Ovary (tissue), 7 donors: ENCODE measurements at regions not wholly inside any gene's neighbourhood (a gene's known extent, or its start where the extent isn't known, plus 50 kb on each side); places are given as distances from the start of the nearest gene placed in this dataset.

Experiments used
- DNase-seq, 5 donors: peaks; one replicate each; pipeline ENCODE4 v3.0.0-alpha.2; 2019 to 2020
- H3K27ac ChIP-seq, 2 donors: fragments of 200-600 bp; one replicate each; pipeline versions ENCODE4 v1.5.1 to v1.8.0; 2019 to 2022
- H3K27me3 ChIP-seq: fragments of 200-600 bp; one replicate; pipeline ENCODE4 v1.8.0; 2022
- H3K36me3 ChIP-seq: fragments of 200-600 bp; sonication (generic); one replicate; pipeline ENCODE4 v1.5.1; 2019
- H3K4me1 ChIP-seq: one replicate; pipeline ENCODE4 v1.8.1; 2013; ENCODE audit warnings: mild to moderate bottlenecking, moderate library complexity; ENCODE audit not compliant: insufficient read depth
- H3K4me3 ChIP-seq: fragments of 200-600 bp; sonication (generic); one replicate; pipeline ENCODE4 v1.5.1; 2017
- H3K9me3 ChIP-seq, 2 donors: fragments of 200-600 bp in 1 of 2; sonication (generic) in 1 of 2; one replicate each; pipeline versions ENCODE4 v1.5.1 to v1.8.1; 2013 to 2019; ENCODE audit warnings: mild to moderate bottlenecking in 1 of 2, moderate library complexity in 1 of 2
- CTCF ChIP-seq, 3 donors: fragments of 450-650 bp in 2 of 3; fragments of 200-600 bp in 1 of 3; IDR thresholded peaks; one replicate each; pipeline versions ENCODE4 v1.5.1 to v1.8.0; 2016 to 2022; ENCODE audit warnings: antibody characterized with exemption in 3 of 3, mild to moderate bottlenecking in 1 of 3
- EP300 ChIP-seq: sonication (generic); formaldehyde crosslinking; IDR thresholded peaks from one replicate; pipeline ENCODE4 v1.6.1; 2017; ENCODE audit warnings: antibody characterized with exemption
- POLR2A ChIP-seq: fragments of 450-650 bp; IDR thresholded peaks from one replicate; pipeline ENCODE4 v1.6.1; 2017; ENCODE audit warnings: antibody characterized with exemption, mild to moderate bottlenecking, moderate library complexity
- WGBS, 3 donors: extraction: QIAGEN DNeasy Blood & Tissue Kit in 1 of 3; methylation state at CpG; one replicate each; pipeline versions ENCODE4 v1.1.5 to v1.1.7; 2013 to 2017; 5-methylcytosine and 5-hydroxymethylcytosine counted together
- intact Hi-C, 4 donors: fragments of 100-400 bp; cut with DNase I; formaldehyde crosslinking; loops; one replicate each; pipeline versions ENCODE4 v1.11.0 to v1.15.1; 2022 to 2023
- donor health status: DM: no; HTN: no; CAD: no; lungs with moderate emphysema.
- donor health status: DM: no; HTN: no; CAD: no.
- donor health status: Bipolar disorder and iron deficiency.
- donor health status: DM: no; HTN: no; CAD: no.
- donor health status: DM: yes; HTN: yes; CAD: no.

- H3K4me3 ChIP-seq: no peak overlapping the region
- H3K27ac ChIP-seq: no peak overlapping the region
- 64 to 80% (median 68%) methylated on average over 7 of the region's 7 CpGs for WGBS, 3 donors
- TF ChIP-seq CTCF (IDR thresholded peaks at IDR 0.05) (no peak), POLR2A (no peak), EP300 (no peak)
- H3K27me3 ChIP-seq: no peaks in the 10 kb centered on the region
- intact Hi-C loops: no loop called here
- no peak for DNase-seq
- no peaks in the 10 kb centered on the region for H3K36me3 ChIP-seq
- no peaks in the 10 kb centered on the region for H3K9me3 ChIP-seq
- H3K4me1 ChIP-seq: no peaks in the 10 kb centered on the region
These were observed 657.9 kb downstream of the AJAP1 start for GRCh38 chr1:5312293-5312674.

GRCh38 chr1:5311634-5312292 is 657.4 kb downstream of the AJAP1 start:
- intact Hi-C loops: no loop called here
- Histone ChIP-seq H3K36me3 (no peaks in the 10 kb centered on the region), H3K4me3 (no peak overlapping the region), H3K27me3 (no peaks in the 10 kb centered on the region), H3K4me1 (no peaks in the 10 kb centered on the region), H3K27ac (no peak overlapping the region), H3K9me3 (no peaks in the 10 kb centered on the region)
- 33 to 42% (median 38%) methylated on average over 11 of the region's 11 CpGs for WGBS, 3 donors
- no peak for DNase-seq
- TF ChIP-seq CTCF (IDR thresholded peaks at IDR 0.05) (no peak), EP300 (no peak), POLR2A (no peak)

GRCh38 chr1:5311147-5311546 is 656.7 kb downstream of the AJAP1 start:
- intact Hi-C loops: no loop called here
- Histone ChIP-seq H3K4me3 (no peak overlapping the region), H3K9me3 (no peaks in the 10 kb centered on the region), H3K27ac (no peak overlapping the region), H3K36me3 (no peaks in the 10 kb centered on the region), H3K4me1 (no peaks in the 10 kb centered on the region), H3K27me3 (no peaks in the 10 kb centered on the region)
- TF ChIP-seq CTCF (IDR thresholded peaks at IDR 0.05) (no peak), EP300 (no peak)
- DNase-seq: no peak
- 64 to 68% (median 65%) methylated on average over 12 of the region's 12 CpGs for WGBS, 3 donors

GRCh38 chr1:5308249-5308648 is 653.8 kb downstream of the AJAP1 start:
- TF ChIP-seq CTCF (IDR thresholded peaks at IDR 0.05): no peak
- no peak for TF ChIP-seq POLR2A
- TF ChIP-seq EP300: no peak
- Histone ChIP-seq H3K4me3 (no peak overlapping the region), H3K36me3 (no peaks in the 10 kb centered on the region), H3K9me3 (no peaks in the 10 kb centered on the region), H3K27me3 (no peaks in the 10 kb centered on the region), H3K4me1 (no peaks in the 10 kb centered on the region), H3K27ac (no peak overlapping the region)
- intact Hi-C loops: no loop called here
- DNase-seq: no peak
- 66 to 70% (median 68%) methylated on average over 6 of the region's 6 CpGs for WGBS, 3 donors
